ENCODE measurements at regions not wholly inside any gene's neighbourhood (a gene's known extent, or its start where the extent isn't known, plus 50 kb on each side); places are given as distances from the start of the nearest gene placed in this dataset.

DNA sequence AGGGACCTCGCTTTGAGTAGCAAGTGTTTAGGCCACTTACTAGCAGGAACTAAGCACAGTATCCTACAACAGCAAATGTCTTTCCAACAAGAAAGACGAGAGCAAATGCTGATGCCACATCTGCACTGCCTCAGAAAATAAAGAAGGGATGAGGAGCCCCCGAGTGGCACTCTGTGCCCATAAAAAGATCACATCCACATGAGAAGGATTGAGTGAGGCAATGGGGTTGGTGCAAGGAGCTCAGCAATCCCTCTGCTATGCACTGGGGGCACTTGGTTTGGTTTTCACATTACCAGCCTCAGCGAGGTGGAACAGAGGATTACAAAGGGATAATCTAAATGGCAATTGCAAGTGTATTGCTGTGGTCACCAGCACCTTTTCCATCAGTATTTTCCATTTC is 252.8 kb upstream of the SLC7A11 start:
- H3K27ac ChIP-seq (ENCODE audit: low read length), result no peak overlapping the region
- H3K9me2 ChIP-seq (replicated peaks; ENCODE audit: insufficient read depth, low read length), result no peaks in the 10 kb centered on the region
- no peaks in the 10 kb centered on the region for H3K9me3 ChIP-seq (replicated peaks; ENCODE audit: insufficient read depth, low read length)
- no peaks in the 10 kb centered on the region for H3K4me1 ChIP-seq (ENCODE audit: low read length)
- H4K20me1 ChIP-seq (ENCODE audit: insufficient read depth, low read length), result no peaks in the 10 kb centered on the region
- no peak overlapping the region for H3K9ac ChIP-seq (ENCODE audit: low read length)
- H2AFZ ChIP-seq (ENCODE audit: low read length), result no peak overlapping the region
- no peaks in the 10 kb centered on the region for H3K79me2 ChIP-seq (ENCODE audit: low read length)
- TF ChIP-seq EZH2 (optimal IDR thresholded peaks at IDR 0.05; ENCODE audit: low read depth, low read length) (no peak), EZH2phosphoT487 (IDR thresholded peaks at IDR 0.05; ENCODE audit: low read length) (no peak)
- TF ChIP-seq, protein P1, sequence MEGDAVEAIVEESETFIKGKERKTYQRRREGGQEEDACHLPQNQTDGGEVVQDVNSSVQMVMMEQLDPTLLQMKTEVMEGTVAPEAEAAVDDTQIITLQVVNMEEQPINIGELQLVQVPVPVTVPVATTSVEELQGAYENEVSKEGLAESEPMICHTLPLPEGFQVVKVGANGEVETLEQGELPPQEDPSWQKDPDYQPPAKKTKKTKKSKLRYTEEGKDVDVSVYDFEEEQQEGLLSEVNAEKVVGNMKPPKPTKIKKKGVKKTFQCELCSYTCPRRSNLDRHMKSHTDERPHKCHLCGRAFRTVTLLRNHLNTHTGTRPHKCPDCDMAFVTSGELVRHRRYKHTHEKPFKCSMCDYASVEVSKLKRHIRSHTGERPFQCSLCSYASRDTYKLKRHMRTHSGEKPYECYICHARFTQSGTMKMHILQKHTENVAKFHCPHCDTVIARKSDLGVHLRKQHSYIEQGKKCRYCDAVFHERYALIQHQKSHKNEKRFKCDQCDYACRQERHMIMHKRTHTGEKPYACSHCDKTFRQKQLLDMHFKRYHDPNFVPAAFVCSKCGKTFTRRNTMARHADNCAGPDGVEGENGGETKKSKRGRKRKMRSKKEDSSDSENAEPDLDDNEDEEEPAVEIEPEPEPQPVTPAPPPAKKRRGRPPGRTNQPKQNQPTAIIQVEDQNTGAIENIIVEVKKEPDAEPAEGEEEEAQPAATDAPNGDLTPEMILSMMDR (IDR thresholded peaks at IDR 0.05; ENCODE audit: low read length), result no peak
- no peaks in the 10 kb centered on the region for H3F3A ChIP-seq (ENCODE audit: insufficient read depth, low read length)
- no peak for DNase-seq
- H3K27me3 ChIP-seq (replicated peaks; ENCODE audit: insufficient read depth, low read length), result no peaks in the 10 kb centered on the region
- no peak overlapping the region for H3K4me3 ChIP-seq (ENCODE audit: low read length)
- no peak overlapping the region for H3K4me2 ChIP-seq (ENCODE audit: low read depth, low read length)
- H3K36me3 ChIP-seq (replicated peaks; ENCODE audit: insufficient read depth, low read length), result no peaks in the 10 kb centered on the region

- no peak for TF ChIP-seq EZH2 (optimal IDR thresholded peaks at IDR 0.05; ENCODE audit: low read depth, low read length)
- TF ChIP-seq, protein P1 (IDR thresholded peaks at IDR 0.05; ENCODE audit: low read length), result no peak
- TF ChIP-seq EZH2phosphoT487 (IDR thresholded peaks at IDR 0.05; ENCODE audit: low read length), result no peak
- no peak overlapping the region for H3K27ac ChIP-seq (ENCODE audit: low read length)
- no peaks in the 10 kb centered on the region for H3K79me2 ChIP-seq (ENCODE audit: low read length)
- no peaks in the 10 kb centered on the region for H4K20me1 ChIP-seq (ENCODE audit: insufficient read depth, low read length)
- H3K27me3 ChIP-seq (replicated peaks; ENCODE audit: insufficient read depth, low read length), result no peaks in the 10 kb centered on the region
- no peaks in the 10 kb centered on the region for H3K4me1 ChIP-seq (ENCODE audit: low read length)
- no peak for DNase-seq
- no peak overlapping the region for H3K9ac ChIP-seq (ENCODE audit: low read length)
- H3K9me3 ChIP-seq (replicated peaks; ENCODE audit: insufficient read depth, low read length), result no peaks in the 10 kb centered on the region
- no peak overlapping the region for H3K4me2 ChIP-seq (ENCODE audit: low read depth, low read length)
- H3F3A ChIP-seq (ENCODE audit: insufficient read depth, low read length), result no peaks in the 10 kb centered on the region
- H2AFZ ChIP-seq (ENCODE audit: low read length), result no peak overlapping the region
- no peak overlapping the region for H3K4me3 ChIP-seq (ENCODE audit: low read length)
- no peaks in the 10 kb centered on the region for H3K36me3 ChIP-seq (replicated peaks; ENCODE audit: insufficient read depth, low read length)
- no peaks in the 10 kb centered on the region for H3K9me2 ChIP-seq (replicated peaks; ENCODE audit: insufficient read depth, low read length)
Measured at GRCh38 chr4:138494116-138494515, 252.0 kb upstream of the SLC7A11 start.

DNA sequence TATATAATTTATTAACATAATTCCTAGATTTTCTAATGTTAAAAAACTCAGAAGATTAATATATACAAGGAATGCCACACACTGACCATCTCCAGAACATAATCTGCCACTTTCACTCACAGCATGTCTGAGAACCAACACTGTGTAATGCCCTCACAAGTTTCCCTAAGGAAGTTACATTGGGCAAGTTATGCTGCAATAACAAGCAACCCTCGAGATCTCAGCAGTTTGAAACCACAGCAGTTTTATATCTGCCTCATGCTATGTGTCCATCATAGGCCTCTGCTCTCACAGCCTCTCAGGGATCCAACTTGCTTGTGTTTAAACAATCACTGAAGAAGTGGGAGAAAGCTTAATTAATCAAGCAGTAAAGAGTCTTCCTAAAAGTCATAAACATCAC is 250.0 kb upstream of the SLC7A11 start:
- Histone ChIP-seq H3K36me3 (replicated peaks; ENCODE audit: insufficient read depth, low read length) (no peaks in the 10 kb centered on the region), H3K27ac (ENCODE audit: low read length) (no peak overlapping the region), H3K9me2 (replicated peaks; ENCODE audit: insufficient read depth, low read length) (no peaks in the 10 kb centered on the region), H3K4me2 (ENCODE audit: low read depth, low read length) (no peak overlapping the region), H2AFZ (ENCODE audit: low read length) (no peak overlapping the region), H3F3A (ENCODE audit: insufficient read depth, low read length) (no peaks in the 10 kb centered on the region), H3K4me3 (ENCODE audit: low read length) (no peak overlapping the region), H3K79me2 (ENCODE audit: low read length) (no peaks in the 10 kb centered on the region), H3K27me3 (replicated peaks; ENCODE audit: insufficient read depth, low read length) (no peaks in the 10 kb centered on the region), H4K20me1 (ENCODE audit: insufficient read depth, low read length) (no peaks in the 10 kb centered on the region), H3K9ac (ENCODE audit: low read length) (no peak overlapping the region), H3K4me1 (ENCODE audit: low read length) (no peaks in the 10 kb centered on the region), H3K9me3 (replicated peaks; ENCODE audit: insufficient read depth, low read length) (no peaks in the 10 kb centered on the region)
- TF ChIP-seq EZH2 (optimal IDR thresholded peaks at IDR 0.05; ENCODE audit: low read depth, low read length) (no peak), EZH2phosphoT487 (IDR thresholded peaks at IDR 0.05; ENCODE audit: low read length) (no peak)
- TF ChIP-seq, protein P1 (IDR thresholded peaks at IDR 0.05; ENCODE audit: low read length), result no peak
- DNase-seq, result no peak
